Urothelium cell line (cell line): ENCODE measurements at regions not wholly inside any gene's neighbourhood (a gene's known extent, or its start where the extent isn't known, plus 50 kb on each side); places are given as distances from the start of the nearest gene placed in this dataset.

Experiments
- DNase-seq: peaks from one replicate; pipeline ENCODE4 v3.0.0; 2011; ENCODE audit warnings: low spot score, mixed read lengths
- FAIRE-seq: peaks from 2 replicates; lab custom pipeline; 2011; peaks lifted over from hg19 to GRCh38; lab: Jason Lieb, UNC

GRCh38 chr7:155919391-155920067 is 107.3 kb upstream of the SHH start:
- DNase-seq (no peak), FAIRE-seq (no peak)

GRCh38 chr7:155918720-155919390 is 106.6 kb upstream of the SHH start:
- FAIRE-seq (no peak), DNase-seq (peak; percentile 28)

- DNase-seq (no peak), FAIRE-seq (no peak)
Measured at GRCh38 chr7:155917836-155918430, 105.7 kb upstream of the SHH start.

GRCh38 chr7:155916926-155917655 is 104.8 kb upstream of the SHH start:
- DNase-seq (no peak), FAIRE-seq (no peak)

- FAIRE-seq (no peak), DNase-seq (no peak)
Measured at GRCh38 chr7:155914341-155914740, 102.1 kb upstream of the SHH start.

- FAIRE-seq (no peak), DNase-seq (no peak)
Measured at GRCh38 chr7:155913719-155914118, 101.5 kb upstream of the SHH start.

GRCh38 chr7:155913291-155913690 is 101.0 kb upstream of the SHH start:
- DNase-seq = no peak
- FAIRE-seq = no peak

GRCh38 chr7:155911471-155912105 is 99.3 kb upstream of the SHH start:
- no peak for DNase-seq
- no peak for FAIRE-seq

- FAIRE-seq = no peak
Measured at GRCh38 chr7:155908385-155908784, 96.1 kb upstream of the SHH start.

GRCh38 chr7:155907450-155908200 is 95.4 kb upstream of the SHH start:
- no peak for FAIRE-seq
- no peak for DNase-seq

More at GRCh38 chr7:155908385-155908784, 96.1 kb upstream of the SHH start:
- no peak for DNase-seq

- no peak for DNase-seq
- FAIRE-seq = no peak
Measured at GRCh38 chr7:155901176-155901575, 88.9 kb upstream of the SHH start.

GRCh38 chr7:155899596-155899995 is 87.3 kb upstream of the SHH start:
- no peak for FAIRE-seq
- DNase-seq = no peak

GRCh38 chr7:155897758-155898386 is 85.6 kb upstream of the SHH start:
- DNase-seq (no peak), FAIRE-seq (no peak)

- DNase-seq (no peak), FAIRE-seq (no peak)
Measured at GRCh38 chr7:155896531-155897263, 84.4 kb upstream of the SHH start.

GRCh38 chr7:155893664-155894063 is 81.4 kb upstream of the SHH start:
- no peak for FAIRE-seq
- DNase-seq = no peak

- FAIRE-seq (no peak), DNase-seq (no peak)
Measured at GRCh38 chr7:155893176-155893575, 80.9 kb upstream of the SHH start.

GRCh38 chr7:155889636-155890511 is 77.6 kb upstream of the SHH start:
- no peak for FAIRE-seq
- DNase-seq = no peak

GRCh38 chr7:155887174-155887525 is 74.9 kb upstream of the SHH start:
- no peak for FAIRE-seq

More at GRCh38 chr7:155887174-155887525, 74.9 kb upstream of the SHH start:
- DNase-seq = no peak
